HepG2 (cell line): ENCODE measurements at regions not wholly inside any gene's neighbourhood (a gene's known extent, or its start where the extent isn't known, plus 50 kb on each side); places are given as distances from the start of the nearest gene placed in this dataset.
A peak's percentile ranks its signal among the peaks of the same experiment; 100 is the strongest.

Source experiments
- ATAC-seq: fragments of 200-7000 bp; cut with Tn5 transposase; 3 replicates; pipeline ENCODE4 v1.9.1; 2020; ENCODE audit warnings: mild to moderate bottlenecking, moderate library complexity
- BruUV-seq: library from RNA; stranded (reverse); fragments of 400-500 nt; replicated peaks from 2 replicates; lab custom pipeline; 2021; lab: Mats Ljungman, UMichigan
- CTCF ChIA-PET: fragments of 300-600 bp; formaldehyde crosslinking; extraction: SDS; loops from one replicate; lab custom pipeline; 2021; ENCODE audit warnings: low total read pairs, inconsistent platforms, low intra/inter-chr PET ratio; lab: Yijun Ruan, JAX
- POLR2A ChIA-PET: fragments of 350-600 bp; sonication (Branson Sonifier 250); formaldehyde crosslinking; loops from one replicate; lab custom pipeline; 2020; ENCODE audit warnings: antibody characterized with exemption, inconsistent platforms; lab: Yijun Ruan, JAX
- DNase-seq: peaks from one replicate; pipeline ENCODE4 v3.0.0-alpha.2; 2015; ENCODE audit warnings: low spot score
- FAIRE-seq: peaks from 3 replicates; lab custom pipeline; 2011; peaks lifted over from hg19 to GRCh38; lab: Jason Lieb, UNC
- H2AFZ ChIP-seq: one replicate; pipeline ENCODE4 v1.6.1; 2011; ENCODE audit warnings: low read length, inconsistent platforms
- H3K27ac ChIP-seq: fragments of 300-600 bp; 3 replicates; pipeline ENCODE4 v1.8.0; 2011; ENCODE audit warnings: mixed run types, mild to moderate bottlenecking, mixed read lengths, low read length, inconsistent platforms; ENCODE audit not compliant: insufficient read depth; ENCODE audit errors: extremely low read length
- H3K27me3 ChIP-seq, 2 experiments: fragments of 200-600 bp in 1 of 2; 2 replicates in 1 of 2; 3 replicates in 1 of 2; pipeline versions ENCODE4 v1.6.0 to v1.8.0; 2011; ENCODE audit warnings: low read length in 2 of 2, mild to moderate bottlenecking in 2 of 2, moderate library complexity in 2 of 2, inconsistent platforms in 1 of 2; ENCODE audit not compliant: insufficient read depth in 2 of 2, control insufficient read depth in 1 of 2
- H3K36me3 ChIP-seq, 2 experiments: fragments of 200-600 bp in 1 of 2; replicated peaks in 1 of 2; 2 replicates in 1 of 2; 3 replicates in 1 of 2; pipeline versions ENCODE4 v1.5.1 to v1.8.0; 2011; ENCODE audit warnings: low read length in 2 of 2, inconsistent platforms in 1 of 2; ENCODE audit not compliant: insufficient read depth in 2 of 2, control insufficient read depth in 1 of 2
- H3K4me1 ChIP-seq: 2 replicates; pipeline ENCODE4 v1.5.1; 2012; ENCODE audit warnings: low read length, inconsistent platforms; ENCODE audit not compliant: insufficient read depth
- H3K4me2 ChIP-seq: 2 replicates; pipeline ENCODE4 v1.6.0; 2011; ENCODE audit warnings: low read depth, low read length, inconsistent platforms
- H3K4me3 ChIP-seq, 3 experiments: fragments of 200-600 bp in 1 of 3; sonication (generic), shearing (Covaris generic) in 1 of 3; replicated peaks in 1 of 3; 2 replicates each; pipeline ENCODE4 v1.5.1; 2011 to 2016; ENCODE audit warnings: low read length in 3 of 3, inconsistent platforms in 2 of 3, low read depth in 2 of 3, mild to moderate bottlenecking in 2 of 3, control low read depth in 1 of 3, mixed read lengths in 1 of 3; ENCODE audit not compliant: insufficient read depth in 1 of 3
- H3K79me2 ChIP-seq: one replicate; pipeline ENCODE4 v1.6.1; 2011; ENCODE audit warnings: low read length, inconsistent platforms; ENCODE audit not compliant: insufficient read depth
- H3K9ac ChIP-seq: 2 replicates; pipeline ENCODE4 v1.6.0; 2011; ENCODE audit warnings: mild to moderate bottlenecking, low read depth, low read length, inconsistent platforms; ENCODE audit not compliant: insufficient read depth
- H3K9me3 ChIP-seq: 2 replicates; pipeline ENCODE4 v1.5.1; 2012; ENCODE audit warnings: mild to moderate bottlenecking, low read length
- H4K20me1 ChIP-seq: 2 replicates; pipeline ENCODE4 v1.6.0; 2011; ENCODE audit warnings: inconsistent platforms, mild to moderate bottlenecking, low read length, moderate library complexity; ENCODE audit not compliant: insufficient read depth
- ESRRA ChIP-seq: sonication (generic); formaldehyde crosslinking; IDR thresholded peaks from 2 replicates; pipeline ENCODE4 v1.5.1; 2020; ENCODE audit warnings: mild to moderate bottlenecking, low read depth, missing genetic modification reagents
- MLLT10 ChIP-seq: sonication (generic); formaldehyde crosslinking; IDR thresholded peaks from 2 replicates; pipeline ENCODE4 v1.4.0; 2020; ENCODE audit warnings: missing genetic modification reagents
- MLXIP ChIP-seq: sonication (generic); formaldehyde crosslinking; IDR thresholded peaks from 2 replicates; pipeline ENCODE4 v1.9.0; 2021; ENCODE audit warnings: missing genetic modification reagents, borderline replicate concordance
- NFYC ChIP-seq: IDR thresholded peaks from 2 replicates; pipeline ENCODE4 v1.6.1; 2016; ENCODE audit warnings: missing genetic modification reagents, missing compliant biosample characterization
- ZNF101 ChIP-seq: sonication (generic); formaldehyde crosslinking; IDR thresholded peaks from 2 replicates; pipeline ENCODE4 v1.4.0; 2020; ENCODE audit warnings: mild to moderate bottlenecking, low read depth, missing genetic modification reagents, borderline replicate concordance
- ZNF280D ChIP-seq: sonication (generic); formaldehyde crosslinking; IDR thresholded peaks from 2 replicates; pipeline ENCODE4 v1.5.1; 2020; ENCODE audit warnings: mild to moderate bottlenecking, missing genetic modification reagents
- ZNF773 ChIP-seq: sonication (generic); formaldehyde crosslinking; IDR thresholded peaks from 2 replicates; pipeline ENCODE4 v1.4.0; 2020; ENCODE audit warnings: missing genetic modification reagents, borderline replicate concordance
- ZSCAN12 ChIP-seq: sonication (generic); formaldehyde crosslinking; IDR thresholded peaks from 2 replicates; pipeline ENCODE4 v1.9.0; 2021; ENCODE audit warnings: mild to moderate bottlenecking, missing genetic modification reagents
- WGBS: methylation state at CpG from one replicate; pipeline ENCODE4 v1.1.6; 2017; ENCODE audit warnings: low lambda C conversion rate; 5-methylcytosine and 5-hydroxymethylcytosine counted together
- in situ Hi-C: cut with HindIII; loops from 2 replicates; pipeline ENCODE4 v1.10.0; 2017; ENCODE audit warnings: low pct_unique_long_range_greater_than_20kb; ENCODE audit not compliant: extremely low pct_ligation_motif_present
- intact Hi-C: fragments of 100-400 bp; cut with micrococcal nuclease; formaldehyde crosslinking; loops from one replicate; pipeline ENCODE4 v1.10.0; 2022; ENCODE audit not compliant: unreplicated experiment
- TF ChIP-seq, protein P1 (sequence below), 2 experiments: IDR thresholded peaks; 2 replicates each; pipeline ENCODE4 v1.6.1; 2011 to 2012; ENCODE audit warnings: low read length in 2 of 2, borderline replicate concordance in 1 of 2, low read depth in 1 of 2, mild to moderate bottlenecking in 1 of 2, moderate library complexity in 1 of 2

- intact Hi-C loops, result no loop called here
- H3K9ac ChIP-seq, result no peak overlapping the region
- WGBS, result 13% methylated on average over 5 of the region's 5 CpGs
- H4K20me1 ChIP-seq, result no peaks in the 10 kb centered on the region
- H3K27ac ChIP-seq, result no peak overlapping the region
- ChIA-PET CTCF (no interaction called here), POLR2A (no interaction called here)
- ATAC-seq, result no peak
- H3K4me3 ChIP-seq, result no peak overlapping the region
- H3K79me2 ChIP-seq, result no peaks in the 10 kb centered on the region
- H3K4me1 ChIP-seq, result no peaks in the 10 kb centered on the region
- H3K36me3 ChIP-seq, result no peaks in the 10 kb centered on the region
- H3K27me3 ChIP-seq, result no peaks in the 10 kb centered on the region; a peak in 1 of 5 replicates
- no TSS peak for BruUV-seq
- no peaks in the 10 kb centered on the region for H3K9me3 ChIP-seq
- DNase-seq, result no peak
- TF ChIP-seq ZSCAN12 (CRISPR knock-in tag) (no peak), ZNF280D (CRISPR knock-in tag) (no peak), NFYC (no peak), ZNF773 (CRISPR knock-in tag) (no peak), ZNF101 (CRISPR knock-in tag) (no peak)
- no peak overlapping the region for H2AFZ ChIP-seq
- H3K4me2 ChIP-seq, result no peak overlapping the region
- FAIRE-seq, result no peak
- in situ Hi-C loops, result no loop called here
These were observed 319.0 kb upstream of the CXCR4 start for GRCh38 chr2:136436936-136437335.

- ATAC-seq (peak; percentile 75), DNase-seq (peak; percentile 30), FAIRE-seq (peak; percentile 36)
- WGBS, result under 1% methylated on average over 5 of the region's 5 CpGs
- no peak overlapping the region for H3K4me2 ChIP-seq
- H3K27me3 ChIP-seq, result no peaks in the 10 kb centered on the region
- in situ Hi-C loops (no loop called here), intact Hi-C loops (no loop called here)
- no peaks in the 10 kb centered on the region for H3K9me3 ChIP-seq
- no peaks in the 10 kb centered on the region for H3K4me1 ChIP-seq
- CTCF ChIA-PET, result no interaction called here
- H3K79me2 ChIP-seq, result no peaks in the 10 kb centered on the region
- H3K36me3 ChIP-seq, result no peaks in the 10 kb centered on the region
- POLR2A ChIA-PET, result no interaction called here
- no peak overlapping the region for H2AFZ ChIP-seq
- BruUV-seq, result no TSS peak
- H3K9ac ChIP-seq, result no peak overlapping the region
- H3K4me3 ChIP-seq, result no peak overlapping the region
- no peak overlapping the region for H3K27ac ChIP-seq
- no peaks in the 10 kb centered on the region for H4K20me1 ChIP-seq
- TF ChIP-seq MLLT10 (CRISPR knock-in tag) (no peak), MLXIP (no peak), ESRRA (CRISPR knock-in tag) (no peak)
- TF ChIP-seq, protein P1, sequence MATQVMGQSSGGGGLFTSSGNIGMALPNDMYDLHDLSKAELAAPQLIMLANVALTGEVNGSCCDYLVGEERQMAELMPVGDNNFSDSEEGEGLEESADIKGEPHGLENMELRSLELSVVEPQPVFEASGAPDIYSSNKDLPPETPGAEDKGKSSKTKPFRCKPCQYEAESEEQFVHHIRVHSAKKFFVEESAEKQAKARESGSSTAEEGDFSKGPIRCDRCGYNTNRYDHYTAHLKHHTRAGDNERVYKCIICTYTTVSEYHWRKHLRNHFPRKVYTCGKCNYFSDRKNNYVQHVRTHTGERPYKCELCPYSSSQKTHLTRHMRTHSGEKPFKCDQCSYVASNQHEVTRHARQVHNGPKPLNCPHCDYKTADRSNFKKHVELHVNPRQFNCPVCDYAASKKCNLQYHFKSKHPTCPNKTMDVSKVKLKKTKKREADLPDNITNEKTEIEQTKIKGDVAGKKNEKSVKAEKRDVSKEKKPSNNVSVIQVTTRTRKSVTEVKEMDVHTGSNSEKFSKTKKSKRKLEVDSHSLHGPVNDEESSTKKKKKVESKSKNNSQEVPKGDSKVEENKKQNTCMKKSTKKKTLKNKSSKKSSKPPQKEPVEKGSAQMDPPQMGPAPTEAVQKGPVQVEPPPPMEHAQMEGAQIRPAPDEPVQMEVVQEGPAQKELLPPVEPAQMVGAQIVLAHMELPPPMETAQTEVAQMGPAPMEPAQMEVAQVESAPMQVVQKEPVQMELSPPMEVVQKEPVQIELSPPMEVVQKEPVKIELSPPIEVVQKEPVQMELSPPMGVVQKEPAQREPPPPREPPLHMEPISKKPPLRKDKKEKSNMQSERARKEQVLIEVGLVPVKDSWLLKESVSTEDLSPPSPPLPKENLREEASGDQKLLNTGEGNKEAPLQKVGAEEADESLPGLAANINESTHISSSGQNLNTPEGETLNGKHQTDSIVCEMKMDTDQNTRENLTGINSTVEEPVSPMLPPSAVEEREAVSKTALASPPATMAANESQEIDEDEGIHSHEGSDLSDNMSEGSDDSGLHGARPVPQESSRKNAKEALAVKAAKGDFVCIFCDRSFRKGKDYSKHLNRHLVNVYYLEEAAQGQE (IDR thresholded peaks at IDR 0.05; ENCODE audit: borderline replicate concordance in 1 of 2, low read depth in 1 of 2, low read length in 2 of 2), result no peak
These were observed 316.3 kb upstream of the CXCR4 start for GRCh38 chr2:136434251-136434715.
